ENCODE measurements at regions not wholly inside any gene's neighbourhood (a gene's known extent, or its start where the extent isn't known, plus 50 kb on each side); places are given as distances from the start of the nearest gene placed in this dataset.
"Not testable (repeated sequence)": the region's sequence is repeated elsewhere in the genome, so short reads cannot be mapped to it uniquely, and the experiment has no call there.

- DNase-seq (ENCODE audit: low spot score), result no peak
- 96% methylated on average over 2 of the region's 2 CpGs for WGBS
- Histone ChIP-seq H3K4me3 (ENCODE audit: low read depth in 1 of 3, low read length in 3 of 3) (no peak overlapping the region), H3K9ac (ENCODE audit: low read depth in 1 of 2, low read length in 2 of 2) (no peak overlapping the region), H3K9me3 (ENCODE audit: control insufficient read depth in 4 of 4, low read length in 3 of 4) (no peaks in the 10 kb centered on the region), H3K27ac (ENCODE audit: low read depth in 1 of 2, low read length in 2 of 2) (no peak overlapping the region), H3K4me1 (ENCODE audit: control insufficient read depth in 4 of 4, insufficient read depth in 4 of 4, low read length in 3 of 4) (peaks cover 0 to 2% (median 0%) of the 10 kb centered on the region in 4 donors), H3K36me3 (ENCODE audit: control insufficient read depth in 4 of 4, insufficient read depth in 3 of 4, low read depth in 1 of 4, low read length in 3 of 4) (no peaks in the 10 kb centered on the region), H3K27me3 (ENCODE audit: control insufficient read depth in 4 of 4, insufficient read depth in 4 of 4, low read length in 3 of 4) (no peaks in the 10 kb centered on the region)
- TF ChIP-seq SP1 (IDR thresholded peaks at IDR 0.05) (no peak), HNF4A (conservative IDR thresholded peaks at IDR 0.05) (no peak), ZBTB33 (IDR thresholded peaks at IDR 0.05) (no peak), ATF3 (IDR thresholded peaks at IDR 0.05) (no peak), FOXA1 (IDR thresholded peaks at IDR 0.05) (no peak), GABPA (IDR thresholded peaks at IDR 0.05 in 1 of 2, conservative IDR thresholded peaks at IDR 0.05 in 1 of 2) (no peak), MAX (IDR thresholded peaks at IDR 0.05) (no peak), TAF1 (conservative IDR thresholded peaks at IDR 0.05) (no peak), JUND (IDR thresholded peaks at IDR 0.05) (no peak), EGR1 (IDR thresholded peaks at IDR 0.05; ENCODE audit: low read depth in 2 of 2) (no peak), NR2F2 (IDR thresholded peaks at IDR 0.05) (no peak), HNF4G (IDR thresholded peaks at IDR 0.05) (no peak), YY1 (IDR thresholded peaks at IDR 0.05) (no peak)
These were observed 176.1 kb upstream of the ADAMTS19 start for GRCh38 chr5:129284010-129284409.

- H3K27ac ChIP-seq (ENCODE audit: low read depth in 1 of 2, low read length in 2 of 2); H3K9me3 ChIP-seq (ENCODE audit: control insufficient read depth in 4 of 4, low read length in 3 of 4): not testable (repeated sequence)
- WGBS, result 74% methylated on average over 5 of the region's 5 CpGs
These were observed 165.9 kb upstream of the ADAMTS19 start for GRCh38 chr5:129294216-129294615.

GRCh38 chr5:129306725-129307124 lies 153.4 kb upstream of the ADAMTS19 start:
- H3K9me3 ChIP-seq (ENCODE audit: control insufficient read depth in 4 of 4, low read length in 3 of 4), result peaks cover 2 to 6% (median 4%) of the 10 kb centered on the region in 4 donors
- no peak for DNase-seq (ENCODE audit: low spot score)
- TF ChIP-seq SP1 (IDR thresholded peaks at IDR 0.05), result no peak
- no peaks in the 10 kb centered on the region for H3K36me3 ChIP-seq (ENCODE audit: control insufficient read depth in 4 of 4, insufficient read depth in 3 of 4, low read depth in 1 of 4, low read length in 3 of 4)
- H3K27ac ChIP-seq (ENCODE audit: low read depth in 1 of 2, low read length in 2 of 2), result no peak overlapping the region
- WGBS, result 94% methylated on average over 6 of the region's 6 CpGs
- no peaks in the 10 kb centered on the region for H3K4me1 ChIP-seq (ENCODE audit: control insufficient read depth in 4 of 4, insufficient read depth in 4 of 4, low read length in 3 of 4)
- H3K9ac ChIP-seq (ENCODE audit: low read depth in 1 of 2, low read length in 2 of 2), result no peak overlapping the region
- H3K4me3 ChIP-seq (ENCODE audit: low read depth in 1 of 3, low read length in 3 of 3), result no peak overlapping the region
- H3K27me3 ChIP-seq (ENCODE audit: control insufficient read depth in 4 of 4, insufficient read depth in 4 of 4, low read length in 3 of 4), result no peaks in the 10 kb centered on the region

More at GRCh38 chr5:129294216-129294615, 165.9 kb upstream of the ADAMTS19 start:
- not testable (repeated sequence) for H3K27me3 ChIP-seq (ENCODE audit: control insufficient read depth in 4 of 4, insufficient read depth in 4 of 4, low read length in 3 of 4); H3K4me3 ChIP-seq (ENCODE audit: low read depth in 1 of 3, low read length in 3 of 3); H3K36me3 ChIP-seq (ENCODE audit: control insufficient read depth in 4 of 4, insufficient read depth in 3 of 4, low read depth in 1 of 4, low read length in 3 of 4); H3K4me1 ChIP-seq (ENCODE audit: control insufficient read depth in 4 of 4, insufficient read depth in 4 of 4, low read length in 3 of 4); DNase-seq (ENCODE audit: low spot score); H3K9ac ChIP-seq (ENCODE audit: low read depth in 1 of 2, low read length in 2 of 2)

- Histone ChIP-seq H3K36me3 (ENCODE audit: control insufficient read depth in 4 of 4, insufficient read depth in 3 of 4, low read depth in 1 of 4, low read length in 3 of 4) (no peaks in the 10 kb centered on the region), H3K27ac (ENCODE audit: low read depth in 1 of 2, low read length in 2 of 2) (no peak overlapping the region), H3K4me1 (ENCODE audit: control insufficient read depth in 4 of 4, insufficient read depth in 4 of 4, low read length in 3 of 4) (no peaks in the 10 kb centered on the region), H3K9ac (ENCODE audit: low read depth in 1 of 2, low read length in 2 of 2) (no peak overlapping the region), H3K4me3 (ENCODE audit: low read depth in 1 of 3, low read length in 3 of 3) (no peak overlapping the region), H3K9me3 (ENCODE audit: control insufficient read depth in 4 of 4, low read length in 3 of 4) (peaks cover 0 to 3% (median under 1%) of the 10 kb centered on the region in 4 donors), H3K27me3 (ENCODE audit: control insufficient read depth in 4 of 4, insufficient read depth in 4 of 4, low read length in 3 of 4) (no peaks in the 10 kb centered on the region)
- 84% methylated on average over 3 of the region's 3 CpGs for WGBS
- no peak for DNase-seq (ENCODE audit: low spot score)
- no peak for TF ChIP-seq ATF3 (IDR thresholded peaks at IDR 0.05)
- TF ChIP-seq NR2F2 (IDR thresholded peaks at IDR 0.05), result no peak
- no peak for TF ChIP-seq ZBTB33 (IDR thresholded peaks at IDR 0.05)
- TF ChIP-seq MAX (IDR thresholded peaks at IDR 0.05), result no peak
- no peak for TF ChIP-seq FOXA1 (IDR thresholded peaks at IDR 0.05)
- no peak for TF ChIP-seq GABPA (IDR thresholded peaks at IDR 0.05 in 1 of 2, conservative IDR thresholded peaks at IDR 0.05 in 1 of 2)
- TF ChIP-seq RAD21 (IDR thresholded peaks at IDR 0.05), result no peak
- TF ChIP-seq SP1 (IDR thresholded peaks at IDR 0.05), result no peak
- no peak for TF ChIP-seq HNF4A (conservative IDR thresholded peaks at IDR 0.05)
- TF ChIP-seq REST (IDR thresholded peaks at IDR 0.05), result no peak
These were observed 137.1 kb upstream of the ADAMTS19 start for GRCh38 chr5:129322968-129323367.
